DMS153 treated with DMSO at 0.1 percent for 48 hours (cell line): ENCODE measurements at regions not wholly inside any gene's neighbourhood (a gene's known extent, or its start where the extent isn't known, plus 50 kb on each side); places are given as distances from the start of the nearest gene placed in this dataset.

Experiments
- DNase-seq: peaks from one replicate; lab custom pipeline; 2025; ENCODE audit not compliant: unreplicated experiment; lab: John Stamatoyannopoulos, UW

- no peak for DNase-seq
Observed at GRCh38 chr5:56518820-56519219, 285.7 kb upstream of the ANKRD55 start.

- no peak for DNase-seq
Observed at GRCh38 chr5:56517011-56517416, 283.9 kb upstream of the ANKRD55 start.

- DNase-seq, result no peak
Observed at GRCh38 chr5:56516441-56516840, 283.3 kb upstream of the ANKRD55 start.

- no peak for DNase-seq
Observed at GRCh38 chr5:56516035-56516434, 282.9 kb upstream of the ANKRD55 start.

GRCh38 chr5:56515011-56515410 is 281.9 kb upstream of the ANKRD55 start:
- DNase-seq, result no peak

- DNase-seq, result no peak
Observed at GRCh38 chr5:56514245-56514644, 281.1 kb upstream of the ANKRD55 start.

- DNase-seq, result no peak
Observed at GRCh38 chr5:56513141-56513540, 280.0 kb upstream of the ANKRD55 start.

GRCh38 chr5:56512313-56512996 is 279.3 kb upstream of the ANKRD55 start:
- DNase-seq, result no peak

GRCh38 chr5:56511326-56511841 is 278.3 kb upstream of the ANKRD55 start:
- no peak for DNase-seq

GRCh38 chr5:56508249-56508648 is 275.1 kb upstream of the ANKRD55 start:
- no peak for DNase-seq

GRCh38 chr5:56507351-56507930 is 274.3 kb upstream of the ANKRD55 start:
- no peak for DNase-seq

- DNase-seq, result no peak
Observed at GRCh38 chr5:56506211-56506965, 273.3 kb upstream of the ANKRD55 start.

GRCh38 chr5:56503929-56504328 is 270.8 kb upstream of the ANKRD55 start:
- DNase-seq, result no peak

- DNase-seq, result no peak
Observed at GRCh38 chr5:56501781-56502557, 268.8 kb upstream of the ANKRD55 start.

GRCh38 chr5:56499901-56500300 is 266.8 kb upstream of the ANKRD55 start:
- no peak for DNase-seq

- DNase-seq, result no peak
Observed at GRCh38 chr5:56499491-56499890, 266.4 kb upstream of the ANKRD55 start.

- DNase-seq, result no peak
Observed at GRCh38 chr5:56498759-56499395, 265.7 kb upstream of the ANKRD55 start.

- DNase-seq, result peak; percentile 51
Observed at GRCh38 chr5:56496581-56497063, 263.5 kb upstream of the ANKRD55 start.

GRCh38 chr5:56494300-56494731 is 261.2 kb upstream of the ANKRD55 start:
- no peak for DNase-seq

- DNase-seq, result no peak
Observed at GRCh38 chr5:56493766-56494165, 260.6 kb upstream of the ANKRD55 start.

- no peak for DNase-seq
Observed at GRCh38 chr5:56493308-56493707, 260.2 kb upstream of the ANKRD55 start.
